Hindlimb muscle (tissue), 1 donor: ENCODE measurements at regions not wholly inside any gene's neighbourhood (a gene's known extent, or its start where the extent isn't known, plus 50 kb on each side); places are given as distances from the start of the nearest gene placed in this dataset.
"Not testable (repeated sequence)": the region's sequence is repeated elsewhere in the genome, so short reads cannot be mapped to it uniquely, and the experiment has no call there.

ENCODE experiments used
- DNase-seq: peaks from one replicate; pipeline ENCODE4 v3.0.0-alpha.2; 2013

- DNase-seq, result not testable (repeated sequence)
Measured at GRCh38 chr1:120665250-120665577, 58.5 kb upstream of the NBPF26 start.

GRCh38 chr1:120668187-120668586 lies 55.6 kb upstream of the NBPF26 start:
- DNase-seq, result not testable (repeated sequence)
